GM19372 (cell line): ENCODE measurements at regions not wholly inside any gene's neighbourhood (a gene's known extent, or its start where the extent isn't known, plus 50 kb on each side); places are given as distances from the start of the nearest gene placed in this dataset.
"Not testable (repeated sequence)": the region's sequence is repeated elsewhere in the genome, so short reads cannot be mapped to it uniquely, and the experiment has no call there.

Experiments
- ATAC-seq: cut with Tn5 transposase; IDR thresholded peaks from one replicate; pipeline ENCODE4 v1.9.1; 2021; ENCODE audit warnings: mild to moderate bottlenecking, low read depth, moderate library complexity; ENCODE audit not compliant: unreplicated experiment

- ATAC-seq, result no peak
These were observed 439.9 kb upstream of the CHD1 start for GRCh38 chr5:99368726-99369125.

- no peak for ATAC-seq
These were observed 427.1 kb upstream of the CHD1 start for GRCh38 chr5:99355881-99356280.

GRCh38 chr5:99349787-99350186 is 421.0 kb upstream of the CHD1 start:
- no peak for ATAC-seq

GRCh38 chr5:99348597-99348996 is 419.8 kb upstream of the CHD1 start:
- ATAC-seq, result no peak

GRCh38 chr5:99339758-99340157 is 411.0 kb upstream of the CHD1 start:
- not testable (repeated sequence) for ATAC-seq

GRCh38 chr5:99334936-99335335 is 406.1 kb upstream of the CHD1 start:
- no peak for ATAC-seq

GRCh38 chr5:99331061-99331460 is 402.3 kb upstream of the CHD1 start:
- ATAC-seq, result no peak

GRCh38 chr5:99320436-99320835 is 391.6 kb upstream of the CHD1 start:
- no peak for ATAC-seq

GRCh38 chr5:99317136-99317535 is 388.3 kb upstream of the CHD1 start:
- ATAC-seq, result no peak

- ATAC-seq, result no peak
These were observed 387.7 kb upstream of the CHD1 start for GRCh38 chr5:99316484-99316883.

- no peak for ATAC-seq
These were observed 386.8 kb upstream of the CHD1 start for GRCh38 chr5:99315413-99316183.

GRCh38 chr5:99314721-99315120 is 385.9 kb upstream of the CHD1 start:
- no peak for ATAC-seq

- no peak for ATAC-seq
These were observed 379.3 kb upstream of the CHD1 start for GRCh38 chr5:99308131-99308530.

GRCh38 chr5:99305045-99305580 is 376.3 kb upstream of the CHD1 start:
- ATAC-seq, result no peak

GRCh38 chr5:99285606-99286005 is 356.8 kb upstream of the CHD1 start:
- ATAC-seq, result no peak

GRCh38 chr5:99275128-99275527 is 346.3 kb upstream of the CHD1 start:
- no peak for ATAC-seq

GRCh38 chr5:99272576-99272975 is 343.8 kb upstream of the CHD1 start:
- ATAC-seq, result no peak

- ATAC-seq, result no peak
These were observed 330.0 kb upstream of the CHD1 start for GRCh38 chr5:99258819-99259218.

- no peak for ATAC-seq
These were observed 319.3 kb upstream of the CHD1 start for GRCh38 chr5:99248066-99248465.

- no peak for ATAC-seq
These were observed 318.5 kb upstream of the CHD1 start for GRCh38 chr5:99247346-99247745.

GRCh38 chr5:99243111-99243510 is 314.3 kb upstream of the CHD1 start:
- ATAC-seq, result no peak

GRCh38 chr5:99239826-99240360 is 311.1 kb upstream of the CHD1 start:
- no peak for ATAC-seq
